IMR-90 (cell line): ENCODE measurements at regions not wholly inside any gene's neighbourhood (a gene's known extent, or its start where the extent isn't known, plus 50 kb on each side); places are given as distances from the start of the nearest gene placed in this dataset.

Experiments
- ATAC-seq: fragments of 200-7000 bp; cut with Tn5 transposase; 2 replicates; pipeline ENCODE4 v1.9.1; 2020; ENCODE audit warnings: low read depth, mild to moderate bottlenecking, moderate library complexity
- BruUV-seq: library from RNA; stranded (reverse); fragments of 400-500 nt; replicated peaks from 2 replicates; lab custom pipeline; 2021; lab: Mats Ljungman, UMichigan
- CTCF ChIA-PET: fragments of 300-600 bp; formaldehyde crosslinking; extraction: SDS; loops from one replicate; lab custom pipeline; 2021; ENCODE audit warnings: antibody characterized with exemption; lab: Yijun Ruan, JAX
- POLR2A ChIA-PET: fragments of 300-600 bp; sonication (Branson Sonifier 250); formaldehyde crosslinking; loops from one replicate; lab custom pipeline; 2022; ENCODE audit warnings: antibody characterized with exemption; ENCODE audit not compliant: unreplicated experiment; lab: Charles Lee
- DNase-seq: peaks from one replicate; pipeline ENCODE4 v3.0.0; 2013
- H2AFZ ChIP-seq: replicated peaks from 2 replicates; pipeline ENCODE3; 2013; ENCODE audit warnings: low read length, mild to moderate bottlenecking; ENCODE audit not compliant: poor library complexity
- H2AK5ac ChIP-seq: 2 replicates; pipeline ENCODE4 v1.6.1; 2013; ENCODE audit warnings: low read depth, low read length, inconsistent platforms
- H2AK9ac ChIP-seq: replicated peaks from 2 replicates; pipeline ENCODE3; 2013; ENCODE audit warnings: mild to moderate bottlenecking, low read depth, low read length, moderate library complexity; ENCODE audit not compliant: poor library complexity
- H2BK120ac ChIP-seq: 2 replicates; pipeline ENCODE4 v1.6.1; 2013; ENCODE audit warnings: low read depth, low read length, inconsistent platforms
- H2BK15ac ChIP-seq: 3 replicates; pipeline ENCODE4 v1.6.1; 2013; ENCODE audit warnings: low read depth, low read length, inconsistent platforms
- H2BK20ac ChIP-seq: 2 replicates; pipeline ENCODE4 v1.6.1; 2013; ENCODE audit warnings: low read depth, mild to moderate bottlenecking, inconsistent platforms, low read length, moderate library complexity
- H2BK5ac ChIP-seq: 2 replicates; pipeline ENCODE4 v1.6.1; 2013; ENCODE audit warnings: mild to moderate bottlenecking, low read depth, low read length, inconsistent platforms; ENCODE audit not compliant: poor library complexity, severe bottlenecking
- H3K14ac ChIP-seq: replicated peaks from 2 replicates; pipeline ENCODE4 v1.6.1; 2013; ENCODE audit warnings: low read depth, low read length, inconsistent platforms
- H3K18ac ChIP-seq: 2 replicates; pipeline ENCODE4 v1.6.1; 2013; ENCODE audit warnings: low read depth, low read length, control low read depth
- H3K23ac ChIP-seq: 2 replicates; pipeline ENCODE4 v1.6.1; 2013; ENCODE audit warnings: low read depth, low read length, inconsistent platforms
- H3K27ac ChIP-seq: 2 replicates; pipeline ENCODE4 v1.5.1; 2013; ENCODE audit warnings: mild to moderate bottlenecking, control low read depth, low read length; ENCODE audit not compliant: insufficient read depth
- H3K27me3 ChIP-seq: 2 replicates; pipeline ENCODE4 v1.6.1; 2013; ENCODE audit warnings: low read length; ENCODE audit not compliant: control insufficient read depth, insufficient read depth
- H3K36me3 ChIP-seq: 2 replicates; pipeline ENCODE4 v1.6.1; 2013; ENCODE audit warnings: low read length, mixed read lengths; ENCODE audit not compliant: control insufficient read depth, insufficient read depth
- H3K4ac ChIP-seq: 2 replicates; pipeline ENCODE4 v1.6.1; 2013; ENCODE audit warnings: low read depth, low read length, inconsistent platforms
- H3K4me1 ChIP-seq: 2 replicates; pipeline ENCODE4 v1.6.1; 2013; ENCODE audit warnings: low read length, mixed read lengths; ENCODE audit not compliant: control insufficient read depth, insufficient read depth
- H3K4me2 ChIP-seq: 2 replicates; pipeline ENCODE4 v1.6.1; 2013; ENCODE audit warnings: low read depth, mild to moderate bottlenecking, control low read depth, low read length, moderate library complexity
- H3K4me3 ChIP-seq: 2 replicates; pipeline ENCODE4 v1.5.1; 2013; ENCODE audit warnings: low read depth, mild to moderate bottlenecking, control low read depth, low read length, moderate library complexity; ENCODE audit not compliant: insufficient read depth
- H3K56ac ChIP-seq: 2 replicates; pipeline ENCODE4 v1.6.1; 2013; ENCODE audit warnings: low read length, inconsistent platforms; ENCODE audit not compliant: insufficient read depth; ENCODE audit errors: extremely low read depth
- H3K79me1 ChIP-seq, 2 experiments: 2 replicates each; pipeline ENCODE4 v1.6.1; 2013; ENCODE audit warnings: low read length in 2 of 2, inconsistent platforms in 1 of 2, low read depth in 1 of 2
- H3K9ac ChIP-seq: 2 replicates; pipeline ENCODE4 v1.6.1; 2013; ENCODE audit warnings: low read depth, low read length, control low read depth
- H3K9me1 ChIP-seq: 2 replicates; pipeline ENCODE4 v1.6.1; 2013; ENCODE audit warnings: low read length, inconsistent platforms; ENCODE audit not compliant: insufficient read depth
- H3K9me3 ChIP-seq: 2 replicates; pipeline ENCODE4 v1.6.1; 2013; ENCODE audit warnings: low read length; ENCODE audit not compliant: control insufficient read depth, insufficient read depth
- H4K20me1 ChIP-seq: 2 replicates; pipeline ENCODE4 v1.6.1; 2013; ENCODE audit warnings: low read length, inconsistent platforms; ENCODE audit not compliant: insufficient read depth
- H4K5ac ChIP-seq: 2 replicates; pipeline ENCODE4 v1.6.1; 2013; ENCODE audit warnings: mild to moderate bottlenecking, low read depth, low read length, control low read depth
- H4K8ac ChIP-seq, 2 experiments: 2 replicates each; pipeline ENCODE4 v1.6.1; 2013; ENCODE audit warnings: low read depth in 2 of 2, low read length in 2 of 2, control low read depth in 1 of 2, inconsistent platforms in 1 of 2
- H4K91ac ChIP-seq: 2 replicates; pipeline ENCODE4 v1.6.1; 2013; ENCODE audit warnings: low read depth, low read length, inconsistent platforms; ENCODE audit not compliant: insufficient read depth
- FOS ChIP-seq: fragments of 150-350 bp; IDR thresholded peaks from 2 replicates; pipeline ENCODE4 v1.6.1; 2016; ENCODE audit warnings: low read depth, low read length
- NFE2L2 ChIP-seq: fragments of 150-350 bp; IDR thresholded peaks from 2 replicates; pipeline ENCODE4 v1.6.1; 2016; ENCODE audit warnings: low read depth, mild to moderate bottlenecking, low read length
- WGBS, 2 experiments: methylation state at CpG; one replicate each; pipeline versions ENCODE4 v1.1.5 to v1.1.7; 2013; ENCODE audit warnings: missing lambda C conversion rate in 2 of 2; ENCODE audit not compliant: insufficient read length in 1 of 2; ENCODE audit errors: extremely low coverage in 2 of 2; 5-methylcytosine and 5-hydroxymethylcytosine counted together
- dilution Hi-C: fragments of 300-500 bp; cut with HindIII; formaldehyde crosslinking; loops from one replicate; pipeline ENCODE4 v1.14.3; 2018; ENCODE audit warnings: low sequenced_read_pairs; ENCODE audit not compliant: unreplicated experiment
- in situ Hi-C: fragments of 300-500 bp; cut with MboI; formaldehyde crosslinking; loops from 3 replicates; pipeline ENCODE4 v1.14.3; 2019; ENCODE audit warnings: low sequenced_read_pairs, inconsistent platforms, mixed read lengths
- intact Hi-C: fragments of 100-400 bp; cut with micrococcal nuclease; formaldehyde crosslinking; loops from 2 replicates; pipeline ENCODE4 v1.10.0; 2022

- Histone ChIP-seq H3K27me3 (no peaks in the 10 kb centered on the region), H3K18ac (no peak overlapping the region), H4K91ac (no peak overlapping the region), H4K20me1 (no peaks in the 10 kb centered on the region), H3K27ac (no peak overlapping the region), H2BK15ac (no peak overlapping the region), H3K79me1 (no peaks in the 10 kb centered on the region), H3K4me2 (no peak overlapping the region), H3K14ac (no peak overlapping the region), H2AK9ac (no peak overlapping the region), H2AFZ (no peak overlapping the region), H3K4ac (no peak overlapping the region), H3K23ac (no peak overlapping the region), H3K36me3 (no peaks in the 10 kb centered on the region), H2AK5ac (no peak overlapping the region), H2BK20ac (no peak overlapping the region), H3K4me3 (no peak overlapping the region), H4K5ac (no peak overlapping the region), H3K4me1 (peaks cover 2% of the 10 kb centered on the region; the same call in 1 of the 2 replicates), H2BK120ac (no peak overlapping the region), H2BK5ac (no peak overlapping the region), H3K9me1 (no peaks in the 10 kb centered on the region), H3K9ac (no peak overlapping the region), H3K56ac (no peak overlapping the region), H3K9me3 (peaks cover 28% of the 10 kb centered on the region), H4K8ac (no peak overlapping the region)
- 90% methylated on average over 6 of the region's 10 CpGs; no CpG with 5 or more reads in 1 of the 2 experiments for WGBS, 2 experiments
- intact Hi-C loops (no loop called here), in situ Hi-C loops (no loop called here), dilution Hi-C loops (no loop called here)
- CTCF ChIA-PET: no interaction called here
- TF ChIP-seq NFE2L2: no peak
- TF ChIP-seq FOS: no peak
- DNase-seq (no peak), ATAC-seq (no peak)
- POLR2A ChIA-PET: no interaction called here
- BruUV-seq: no TSS peak
Measured at GRCh38 chr6:170179616-170180324, 111.1 kb downstream of the DLL1 start.
